Thyroid gland (tissue), 4 donors: ENCODE measurements at regions not wholly inside any gene's neighbourhood (a gene's known extent, or its start where the extent isn't known, plus 50 kb on each side); places are given as distances from the start of the nearest gene placed in this dataset.

Source experiments
- DNase-seq, 2 donors: peaks; one replicate each; pipeline ENCODE4 v3.0.0-alpha.2; 2019
- H3K27ac ChIP-seq, 3 donors: fragments of 200-600 bp; sonication (generic); 1 replicate in 2 of 3; 2 replicates in 1 of 3; pipeline ENCODE4 v1.5.1; 2016 to 2019; ENCODE audit warnings: mild to moderate bottlenecking in 1 of 3, moderate library complexity in 1 of 3
- H3K27me3 ChIP-seq: fragments of 200-600 bp; sonication (generic); one replicate; pipeline ENCODE4 v1.5.1; 2019
- H3K36me3 ChIP-seq, 2 donors: fragments of 200-600 bp; sonication (generic); one replicate each; pipeline ENCODE4 v1.5.1; 2016 to 2019
- H3K4me1 ChIP-seq, 2 donors: fragments of 200-600 bp; sonication (generic); one replicate each; pipeline ENCODE4 v1.5.1; 2017 to 2019
- H3K4me3 ChIP-seq, 3 donors: fragments of 200-600 bp; sonication (generic); replicated peaks in 1 of 3; 1 replicate in 2 of 3; 2 replicates in 1 of 3; pipeline ENCODE4 v1.5.1; 2016; ENCODE audit warnings: mild to moderate bottlenecking in 1 of 3
- H3K9me3 ChIP-seq: fragments of 200-600 bp; sonication (generic); one replicate; pipeline ENCODE4 v1.5.1; 2017
- POLR2A ChIP-seq, 2 donors: fragments of 450-650 bp; IDR thresholded peaks; one replicate each; pipeline ENCODE4 v1.6.1; 2017; ENCODE audit warnings: antibody characterized with exemption in 2 of 2, mild to moderate bottlenecking in 2 of 2, moderate library complexity in 1 of 2
- WGBS, 2 donors: methylation state at CpG; one replicate each; pipeline ENCODE4 v1.1.5; 2017; 5-methylcytosine and 5-hydroxymethylcytosine counted together
- intact Hi-C: fragments of 100-400 bp; cut with DNase I; formaldehyde crosslinking; loops from one replicate; pipeline ENCODE4 v1.15.1; 2023
- TF ChIP-seq, protein P1 (sequence below), 6 experiments: fragments of 200-600 bp in 3 of 6; fragments of 450-650 bp in 3 of 6; sonication (generic) in 3 of 6; IDR thresholded peaks; one replicate each; pipeline ENCODE4 v1.5.1; 2016 to 2019; ENCODE audit warnings: antibody characterized with exemption in 6 of 6, mild to moderate bottlenecking in 2 of 6, inconsistent platforms in 1 of 6, moderate library complexity in 1 of 6

DNA sequence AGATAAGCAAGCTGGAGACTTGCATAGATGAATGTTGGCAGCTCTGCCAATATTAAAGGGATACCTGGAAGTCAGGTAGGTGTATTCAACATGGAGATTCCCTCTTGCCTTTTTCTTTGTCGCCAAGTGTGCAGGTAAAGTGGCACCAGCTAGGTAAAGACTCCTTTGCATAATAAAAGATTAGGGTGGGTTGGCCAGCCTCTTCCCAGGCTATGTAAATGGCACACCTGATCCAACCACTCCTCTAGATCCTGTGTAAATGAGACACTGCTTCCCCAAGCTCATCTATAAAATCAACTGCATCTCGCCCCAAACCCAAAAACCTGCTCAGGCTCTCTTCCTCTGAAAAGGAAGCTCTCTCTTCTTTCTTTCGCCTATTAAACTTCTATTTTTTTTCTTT is 100.8 kb upstream of the DSCAM start:
- H3K9me3 ChIP-seq, result no peaks in the 10 kb centered on the region
- no peaks in the 10 kb centered on the region for H3K36me3 ChIP-seq
- TF ChIP-seq, protein P1, sequence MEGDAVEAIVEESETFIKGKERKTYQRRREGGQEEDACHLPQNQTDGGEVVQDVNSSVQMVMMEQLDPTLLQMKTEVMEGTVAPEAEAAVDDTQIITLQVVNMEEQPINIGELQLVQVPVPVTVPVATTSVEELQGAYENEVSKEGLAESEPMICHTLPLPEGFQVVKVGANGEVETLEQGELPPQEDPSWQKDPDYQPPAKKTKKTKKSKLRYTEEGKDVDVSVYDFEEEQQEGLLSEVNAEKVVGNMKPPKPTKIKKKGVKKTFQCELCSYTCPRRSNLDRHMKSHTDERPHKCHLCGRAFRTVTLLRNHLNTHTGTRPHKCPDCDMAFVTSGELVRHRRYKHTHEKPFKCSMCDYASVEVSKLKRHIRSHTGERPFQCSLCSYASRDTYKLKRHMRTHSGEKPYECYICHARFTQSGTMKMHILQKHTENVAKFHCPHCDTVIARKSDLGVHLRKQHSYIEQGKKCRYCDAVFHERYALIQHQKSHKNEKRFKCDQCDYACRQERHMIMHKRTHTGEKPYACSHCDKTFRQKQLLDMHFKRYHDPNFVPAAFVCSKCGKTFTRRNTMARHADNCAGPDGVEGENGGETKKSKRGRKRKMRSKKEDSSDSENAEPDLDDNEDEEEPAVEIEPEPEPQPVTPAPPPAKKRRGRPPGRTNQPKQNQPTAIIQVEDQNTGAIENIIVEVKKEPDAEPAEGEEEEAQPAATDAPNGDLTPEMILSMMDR (IDR thresholded peaks at IDR 0.05), result no peak
- TF ChIP-seq POLR2A (IDR thresholded peaks at IDR 0.05), result no peak
- no peak overlapping the region for H3K27ac ChIP-seq
- 81 to 89% methylated on average over 3 of the region's 3 CpGs for WGBS, 2 donors
- H3K4me1 ChIP-seq, result no peaks in the 10 kb centered on the region
- no peak for DNase-seq
- intact Hi-C loops, result no loop called here
- H3K4me3 ChIP-seq, result no peak overlapping the region
- H3K27me3 ChIP-seq, result no peaks in the 10 kb centered on the region

DNA sequence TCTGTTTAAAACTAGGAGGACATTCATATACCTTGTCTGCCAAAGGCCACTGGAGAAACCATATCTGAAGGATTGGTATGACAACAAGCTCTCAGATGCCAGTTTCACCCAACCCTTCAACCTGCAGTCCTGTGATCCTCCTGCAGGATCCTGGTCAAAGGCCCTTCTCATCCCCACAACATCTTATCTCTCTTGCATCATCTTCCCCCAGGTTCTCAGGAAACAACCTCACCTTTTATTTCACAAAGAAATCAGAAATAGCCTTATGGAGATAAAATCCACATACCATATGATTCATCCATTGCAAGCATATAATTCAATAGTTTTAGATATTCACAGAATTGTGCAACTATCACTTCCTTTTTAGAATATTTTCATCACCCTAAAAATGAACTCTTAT is 104.0 kb upstream of the DSCAM start:
- H3K4me3 ChIP-seq, result no peak overlapping the region
- H3K36me3 ChIP-seq, result no peaks in the 10 kb centered on the region
- no peaks in the 10 kb centered on the region for H3K9me3 ChIP-seq
- DNase-seq, result no peak
- intact Hi-C loops, result no loop called here
- no peaks in the 10 kb centered on the region for H3K27me3 ChIP-seq
- H3K4me1 ChIP-seq, result no peaks in the 10 kb centered on the region
- TF ChIP-seq POLR2A (IDR thresholded peaks at IDR 0.05), result no peak
- TF ChIP-seq, protein P1 (IDR thresholded peaks at IDR 0.05), result no peak
- no peak overlapping the region for H3K27ac ChIP-seq

DNA sequence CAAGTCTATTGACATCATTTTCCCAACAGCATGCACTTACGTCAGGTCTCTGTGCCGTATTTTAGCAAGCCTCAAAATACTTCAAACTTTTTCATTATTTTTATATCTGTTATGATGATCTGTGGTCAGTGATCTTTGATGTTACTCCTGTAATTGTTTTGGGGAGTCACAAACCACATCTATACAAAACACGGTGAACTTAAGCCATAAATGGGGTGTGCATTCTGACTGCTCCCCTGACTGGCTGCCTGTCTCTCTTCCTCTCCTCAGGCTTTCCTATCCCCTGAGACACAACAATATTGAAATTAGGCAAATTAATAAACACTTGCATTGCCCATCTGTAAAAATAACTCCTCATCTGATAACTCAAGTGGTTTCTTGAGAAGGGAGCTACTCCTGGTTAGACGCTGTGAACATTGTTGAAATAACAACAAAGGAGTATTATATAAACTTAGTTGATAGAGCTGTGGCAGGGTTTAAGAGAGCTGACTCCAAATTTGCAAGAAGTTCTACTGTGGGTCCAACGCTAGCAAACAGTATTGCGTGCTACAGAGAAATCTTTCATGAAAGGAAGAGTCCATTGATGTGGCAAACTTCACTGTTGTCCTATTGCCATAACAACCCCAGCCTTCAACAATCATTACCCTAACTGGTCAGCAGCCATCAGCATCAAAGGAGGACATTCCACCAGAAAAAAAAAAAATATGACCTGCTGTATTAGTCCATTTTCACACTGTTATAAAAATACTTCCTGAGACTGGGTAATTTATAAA is 105.8 kb upstream of the DSCAM start:
- no peaks in the 10 kb centered on the region for H3K4me1 ChIP-seq
- H3K27me3 ChIP-seq, result no peaks in the 10 kb centered on the region
- 55 to 72% methylated on average over 6 of the region's 6 CpGs for WGBS, 2 donors
- no peaks in the 10 kb centered on the region for H3K36me3 ChIP-seq
- H3K9me3 ChIP-seq, result no peaks in the 10 kb centered on the region
- no peak overlapping the region for H3K4me3 ChIP-seq
- TF ChIP-seq POLR2A (IDR thresholded peaks at IDR 0.05), result no peak
- TF ChIP-seq, protein P1 (IDR thresholded peaks at IDR 0.05), result no peak
- no peak for DNase-seq
- H3K27ac ChIP-seq, result no peak overlapping the region
- intact Hi-C loops, result no loop called here

DNA sequence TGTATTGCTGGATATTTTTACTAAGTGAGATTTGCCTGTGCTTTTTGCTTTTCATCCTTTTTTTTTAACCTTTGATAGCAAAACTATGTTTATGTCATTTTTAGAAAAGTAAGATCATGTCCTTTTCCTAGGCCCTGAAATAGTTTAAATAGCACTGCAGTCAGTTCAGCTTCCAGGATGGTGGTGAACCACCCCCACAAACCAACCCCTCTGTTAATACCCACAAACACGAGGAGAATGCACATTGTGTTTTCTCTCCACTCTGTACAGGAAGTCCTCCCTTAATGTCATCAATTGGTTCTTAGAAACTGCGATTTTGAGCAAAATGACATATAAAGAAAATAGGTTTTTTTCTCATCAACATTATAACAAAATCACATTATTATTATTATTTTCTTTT is 117.7 kb upstream of the DSCAM start:
- DNase-seq, result no peak
- WGBS, 2 donors, result 65 to 72% methylated on average over 2 of the region's 2 CpGs
- Histone ChIP-seq H3K4me3 (no peak overlapping the region), H3K4me1 (no peaks in the 10 kb centered on the region), H3K27ac (no peak overlapping the region), H3K36me3 (no peaks in the 10 kb centered on the region), H3K9me3 (no peaks in the 10 kb centered on the region), H3K27me3 (no peaks in the 10 kb centered on the region)
- TF ChIP-seq, protein P1 (IDR thresholded peaks at IDR 0.05), result no peak
- intact Hi-C loops, result no loop called here

DNA sequence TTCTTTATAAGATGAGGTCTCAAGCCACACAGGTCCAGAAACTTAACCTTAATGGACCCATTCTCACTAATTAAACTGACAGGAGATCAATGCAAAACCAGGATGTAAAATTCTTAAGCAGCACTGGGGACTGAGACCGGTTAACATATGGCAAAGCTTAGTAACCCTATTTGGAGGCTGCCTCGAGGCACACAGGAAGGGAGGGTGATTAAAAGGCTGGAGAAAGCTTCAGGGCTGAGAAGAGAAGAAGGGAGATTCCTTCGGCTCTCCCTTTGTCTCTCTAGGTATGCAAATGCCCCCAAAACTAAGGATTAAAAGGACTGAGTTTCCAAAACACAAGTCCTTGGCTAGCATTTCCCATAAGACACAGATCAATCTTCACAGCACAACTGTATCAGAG is 120.8 kb upstream of the DSCAM start:
- 40 to 44% methylated on average over 3 of the region's 3 CpGs for WGBS, 2 donors
- Histone ChIP-seq H3K27me3 (no peaks in the 10 kb centered on the region), H3K36me3 (no peaks in the 10 kb centered on the region), H3K4me3 (no peak overlapping the region), H3K9me3 (no peaks in the 10 kb centered on the region), H3K27ac (no peak overlapping the region), H3K4me1 (no peaks in the 10 kb centered on the region)
- DNase-seq, result no peak
- TF ChIP-seq POLR2A (IDR thresholded peaks at IDR 0.05), result no peak
- intact Hi-C loops, result no loop called here
